ENCODE measurements at regions not wholly inside any gene's neighbourhood (a gene's known extent, or its start where the extent isn't known, plus 50 kb on each side); places are given as distances from the start of the nearest gene placed in this dataset.

DNA sequence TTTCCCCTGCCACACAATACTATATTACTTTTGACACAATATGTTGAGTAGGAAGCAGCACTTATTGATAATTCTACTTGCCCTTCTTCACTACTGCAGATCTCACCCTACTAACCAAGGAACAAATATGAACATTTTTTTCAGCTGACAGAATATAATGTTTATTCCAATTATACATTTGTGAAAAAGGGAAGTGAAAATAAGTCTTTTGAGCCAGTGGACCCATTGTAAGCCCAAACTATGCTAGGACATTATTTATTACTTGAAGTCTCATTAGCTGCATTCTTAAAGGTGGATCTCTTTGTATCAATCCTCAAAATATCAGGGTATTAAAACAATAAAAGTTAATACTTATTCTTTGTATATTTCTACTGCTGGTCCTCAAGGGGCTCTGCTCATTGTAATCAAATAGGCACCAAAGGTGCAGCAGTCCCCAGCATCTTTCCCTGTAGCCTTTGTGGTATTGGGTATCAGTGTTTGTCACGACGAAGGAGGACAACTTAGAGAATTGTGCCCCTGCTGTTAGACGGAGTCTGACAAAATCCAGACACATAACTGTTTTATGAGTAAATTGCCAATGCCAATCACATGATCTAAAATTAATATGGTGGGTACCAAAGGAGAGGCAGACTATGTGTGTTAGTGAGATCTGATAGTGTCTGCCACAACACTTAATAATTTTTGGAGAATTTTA lies 453.5 kb upstream of the CDH9 start:
- Mint-ChIP-seq H3K27me3 (ENCODE audit: insufficient read depth, low read depth) (no peaks in the 10 kb centered on the region), H3K4me1 (no peaks in the 10 kb centered on the region), H3K27ac (no peak overlapping the region), H3K9me3 (no peaks in the 10 kb centered on the region), H3K4me3 (no peak overlapping the region), H3K36me3 (no peaks in the 10 kb centered on the region)
- Histone ChIP-seq H3F3A (ENCODE audit: low read depth) (no peaks in the 10 kb centered on the region), H3K4me3 (no peak overlapping the region), H3K27ac (no peak overlapping the region), H3K4me1 (no peaks in the 10 kb centered on the region), H2AFZ (replicated peaks) (no peak overlapping the region), H4K20me1 (ENCODE audit: low read depth) (no peaks in the 10 kb centered on the region), H3K4me2 (no peak overlapping the region), H3K36me3 (no peaks in the 10 kb centered on the region), H3K27me3 (no peaks in the 10 kb centered on the region), H3K79me2 (ENCODE audit: low read depth) (no peaks in the 10 kb centered on the region), H3K9ac (no peak overlapping the region), H3K9me3 (ENCODE audit: low read depth) (no peaks in the 10 kb centered on the region)
- TF ChIP-seq EZH2 (IDR thresholded peaks at IDR 0.05): no peak
- TF ChIP-seq, protein P1, sequence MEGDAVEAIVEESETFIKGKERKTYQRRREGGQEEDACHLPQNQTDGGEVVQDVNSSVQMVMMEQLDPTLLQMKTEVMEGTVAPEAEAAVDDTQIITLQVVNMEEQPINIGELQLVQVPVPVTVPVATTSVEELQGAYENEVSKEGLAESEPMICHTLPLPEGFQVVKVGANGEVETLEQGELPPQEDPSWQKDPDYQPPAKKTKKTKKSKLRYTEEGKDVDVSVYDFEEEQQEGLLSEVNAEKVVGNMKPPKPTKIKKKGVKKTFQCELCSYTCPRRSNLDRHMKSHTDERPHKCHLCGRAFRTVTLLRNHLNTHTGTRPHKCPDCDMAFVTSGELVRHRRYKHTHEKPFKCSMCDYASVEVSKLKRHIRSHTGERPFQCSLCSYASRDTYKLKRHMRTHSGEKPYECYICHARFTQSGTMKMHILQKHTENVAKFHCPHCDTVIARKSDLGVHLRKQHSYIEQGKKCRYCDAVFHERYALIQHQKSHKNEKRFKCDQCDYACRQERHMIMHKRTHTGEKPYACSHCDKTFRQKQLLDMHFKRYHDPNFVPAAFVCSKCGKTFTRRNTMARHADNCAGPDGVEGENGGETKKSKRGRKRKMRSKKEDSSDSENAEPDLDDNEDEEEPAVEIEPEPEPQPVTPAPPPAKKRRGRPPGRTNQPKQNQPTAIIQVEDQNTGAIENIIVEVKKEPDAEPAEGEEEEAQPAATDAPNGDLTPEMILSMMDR (IDR thresholded peaks at IDR 0.05): no peak
- no peak for DNase-seq (ENCODE audit: low spot score)

DNA sequence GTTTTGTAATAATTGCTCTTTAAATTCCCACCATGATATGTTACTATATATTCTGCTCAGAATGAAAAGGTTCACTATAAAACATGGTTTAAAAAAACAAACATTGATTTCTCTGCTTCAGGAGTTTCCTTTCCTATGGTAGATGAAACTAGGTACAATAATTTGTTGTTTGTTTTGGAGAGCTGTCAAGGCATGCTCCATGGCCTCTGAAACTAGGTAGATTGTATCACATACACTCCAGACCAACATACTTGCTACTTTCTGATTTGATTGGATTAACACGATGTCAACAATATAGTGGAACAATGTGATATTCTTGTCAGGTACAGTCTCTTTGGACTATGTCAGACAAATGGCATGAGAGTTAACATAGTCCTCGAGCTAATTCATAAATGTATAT lies 452.7 kb upstream of the CDH9 start:
- Mint-ChIP-seq H3K4me1 (no peaks in the 10 kb centered on the region), H3K4me3 (no peak overlapping the region), H3K9me3 (no peaks in the 10 kb centered on the region), H3K27ac (no peak overlapping the region), H3K27me3 (ENCODE audit: insufficient read depth, low read depth) (no peaks in the 10 kb centered on the region), H3K36me3 (no peaks in the 10 kb centered on the region)
- H3K4me2 ChIP-seq: no peak overlapping the region
- H3F3A ChIP-seq (ENCODE audit: low read depth): no peaks in the 10 kb centered on the region
- DNase-seq (ENCODE audit: low spot score): no peak
- no peak overlapping the region for H3K27ac ChIP-seq
- H3K9ac ChIP-seq: no peak overlapping the region
- no peak overlapping the region for H2AFZ ChIP-seq (replicated peaks)
- H4K20me1 ChIP-seq (ENCODE audit: low read depth): no peaks in the 10 kb centered on the region
- H3K79me2 ChIP-seq (ENCODE audit: low read depth): no peaks in the 10 kb centered on the region
- TF ChIP-seq, protein P1 (IDR thresholded peaks at IDR 0.05): no peak
- no peak for TF ChIP-seq EZH2phosphoT487 (IDR thresholded peaks at IDR 0.05)
- TF ChIP-seq EZH2 (IDR thresholded peaks at IDR 0.05): no peak
- no peaks in the 10 kb centered on the region for H3K36me3 ChIP-seq
- no peak overlapping the region for H3K4me3 ChIP-seq
- H3K27me3 ChIP-seq: no peaks in the 10 kb centered on the region
- H3K9me3 ChIP-seq (ENCODE audit: low read depth): no peaks in the 10 kb centered on the region
- no peaks in the 10 kb centered on the region for H3K4me1 ChIP-seq

DNA sequence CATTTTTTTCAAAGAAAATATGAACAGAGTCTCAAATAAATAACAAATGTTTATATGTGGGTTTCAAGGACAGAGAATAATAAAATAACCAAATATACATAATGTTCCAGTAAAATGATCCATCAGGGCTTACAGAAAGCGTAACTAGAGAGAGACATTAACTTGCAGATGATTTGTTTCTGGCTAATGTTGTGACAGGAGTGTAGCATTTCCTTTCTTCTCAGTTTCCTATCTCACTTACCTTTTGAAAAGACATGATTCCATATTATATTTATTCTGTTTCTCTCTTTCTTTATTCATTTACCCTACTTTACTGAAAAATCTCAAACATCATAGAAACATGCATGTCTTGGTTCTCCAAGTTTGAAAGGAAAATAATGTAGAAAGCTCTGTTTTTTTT lies 451.3 kb upstream of the CDH9 start:
- H3K36me3 Mint-ChIP-seq: no peaks in the 10 kb centered on the region
- Histone ChIP-seq H3K9ac (no peak overlapping the region), H3K36me3 (no peaks in the 10 kb centered on the region), H4K20me1 (ENCODE audit: low read depth) (no peaks in the 10 kb centered on the region), H3F3A (ENCODE audit: low read depth) (peaks cover 3% of the 10 kb centered on the region), H3K27me3 (no peaks in the 10 kb centered on the region), H3K4me1 (no peaks in the 10 kb centered on the region), H3K4me2 (no peak overlapping the region), H3K4me3 (no peak overlapping the region), H3K79me2 (ENCODE audit: low read depth) (no peaks in the 10 kb centered on the region), H2AFZ (replicated peaks) (no peak overlapping the region), H3K27ac (no peak overlapping the region), H3K9me3 (ENCODE audit: low read depth) (no peaks in the 10 kb centered on the region)
- TF ChIP-seq EZH2 (IDR thresholded peaks at IDR 0.05) (no peak), EZH2phosphoT487 (IDR thresholded peaks at IDR 0.05) (no peak)
- TF ChIP-seq, protein P1 (IDR thresholded peaks at IDR 0.05): no peak
- no peaks in the 10 kb centered on the region for H3K27me3 Mint-ChIP-seq (ENCODE audit: insufficient read depth, low read depth)
- no peaks in the 10 kb centered on the region for H3K9me3 Mint-ChIP-seq
- no peaks in the 10 kb centered on the region for H3K4me1 Mint-ChIP-seq
- no peak for DNase-seq (ENCODE audit: low spot score)
- H3K27ac Mint-ChIP-seq: no peak overlapping the region
- no peak overlapping the region for H3K4me3 Mint-ChIP-seq
